Kidney tubule cell (primary cell): ENCODE measurements at regions not wholly inside any gene's neighbourhood (a gene's known extent, or its start where the extent isn't known, plus 50 kb on each side); places are given as distances from the start of the nearest gene placed in this dataset.
A peak's percentile ranks its signal among the peaks of the same experiment; 100 is the strongest.

ENCODE experiments used
- DNase-seq: peaks from one replicate; pipeline ENCODE4 v3.0.0-alpha.2; 2018; ENCODE audit warnings: low spot score

GRCh38 chr18:79610461-79611039 lies 69.1 kb upstream of the CTDP1 start:
- DNase-seq = no peak

- DNase-seq = peak; percentile 54
These were observed 68.4 kb upstream of the CTDP1 start for GRCh38 chr18:79611040-79611681.

GRCh38 chr18:79612291-79613108 lies 67.1 kb upstream of the CTDP1 start:
- no peak for DNase-seq

GRCh38 chr18:79613186-79613931 lies 66.2 kb upstream of the CTDP1 start:
- no peak for DNase-seq

GRCh38 chr18:79614211-79614955 lies 65.2 kb upstream of the CTDP1 start:
- no peak for DNase-seq

GRCh38 chr18:79615091-79615490 lies 64.5 kb upstream of the CTDP1 start:
- no peak for DNase-seq

GRCh38 chr18:79615586-79615985 lies 64.0 kb upstream of the CTDP1 start:
- DNase-seq = no peak

- DNase-seq = peak; percentile 19
These were observed 62.7 kb upstream of the CTDP1 start for GRCh38 chr18:79616651-79617510.

- no peak for DNase-seq
These were observed 61.8 kb upstream of the CTDP1 start for GRCh38 chr18:79617511-79618500.

- no peak for DNase-seq
These were observed 58.9 kb upstream of the CTDP1 start for GRCh38 chr18:79620576-79621165.

- no peak for DNase-seq
These were observed 58.1 kb upstream of the CTDP1 start for GRCh38 chr18:79621501-79621900.

- DNase-seq = no peak
These were observed 57.6 kb upstream of the CTDP1 start for GRCh38 chr18:79622004-79622403.

GRCh38 chr18:79624356-79625170 lies 55.0 kb upstream of the CTDP1 start:
- DNase-seq = no peak

GRCh38 chr18:79625195-79625923 lies 54.2 kb upstream of the CTDP1 start:
- peak; percentile 13 for DNase-seq

- no peak for DNase-seq
These were observed 53.6 kb upstream of the CTDP1 start for GRCh38 chr18:79625924-79626561.

GRCh38 chr18:79626905-79627749 lies 52.5 kb upstream of the CTDP1 start:
- no peak for DNase-seq
